ENCODE measurements at regions not wholly inside any gene's neighbourhood (a gene's known extent, or its start where the extent isn't known, plus 50 kb on each side); places are given as distances from the start of the nearest gene placed in this dataset.

DNA sequence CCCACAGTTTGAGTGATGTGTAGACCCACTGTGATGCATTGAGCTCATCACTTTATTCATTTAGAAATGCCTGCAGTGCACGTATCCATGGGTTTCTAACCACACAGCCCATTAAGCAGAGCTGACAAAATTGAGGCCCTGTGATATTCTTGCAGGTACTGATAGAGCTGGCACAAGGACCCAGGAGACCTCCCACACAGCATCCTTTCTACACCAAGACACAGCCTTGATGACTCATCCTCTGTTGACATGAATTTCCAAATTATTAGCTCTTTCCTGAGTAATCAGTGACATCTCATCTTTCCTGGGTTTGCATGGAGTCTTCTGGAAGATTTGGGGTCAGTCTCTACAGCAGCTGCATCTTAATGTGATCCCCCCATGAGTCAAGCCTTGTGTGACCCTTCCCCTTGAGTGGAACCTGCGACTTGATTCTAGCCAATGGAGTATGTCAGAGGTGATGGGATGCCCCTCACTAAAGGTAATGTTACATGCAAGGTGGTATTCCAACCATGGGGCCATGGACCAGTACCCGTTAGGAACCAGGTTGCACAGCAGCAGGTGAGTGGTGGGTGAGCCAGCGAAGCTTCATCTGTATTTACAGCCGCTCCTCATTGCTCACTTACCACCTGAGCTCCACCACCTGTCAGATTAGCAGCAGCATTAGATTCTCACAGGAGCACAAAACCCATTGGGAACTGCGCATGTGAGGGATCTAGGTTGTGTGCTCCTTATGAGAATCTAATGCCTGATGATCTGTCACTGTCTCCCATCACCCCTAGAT lies 181.1 kb upstream of the ARL4C start:
- no peak for DNase-seq (ENCODE audit: low read depth, low spot score)

DNA sequence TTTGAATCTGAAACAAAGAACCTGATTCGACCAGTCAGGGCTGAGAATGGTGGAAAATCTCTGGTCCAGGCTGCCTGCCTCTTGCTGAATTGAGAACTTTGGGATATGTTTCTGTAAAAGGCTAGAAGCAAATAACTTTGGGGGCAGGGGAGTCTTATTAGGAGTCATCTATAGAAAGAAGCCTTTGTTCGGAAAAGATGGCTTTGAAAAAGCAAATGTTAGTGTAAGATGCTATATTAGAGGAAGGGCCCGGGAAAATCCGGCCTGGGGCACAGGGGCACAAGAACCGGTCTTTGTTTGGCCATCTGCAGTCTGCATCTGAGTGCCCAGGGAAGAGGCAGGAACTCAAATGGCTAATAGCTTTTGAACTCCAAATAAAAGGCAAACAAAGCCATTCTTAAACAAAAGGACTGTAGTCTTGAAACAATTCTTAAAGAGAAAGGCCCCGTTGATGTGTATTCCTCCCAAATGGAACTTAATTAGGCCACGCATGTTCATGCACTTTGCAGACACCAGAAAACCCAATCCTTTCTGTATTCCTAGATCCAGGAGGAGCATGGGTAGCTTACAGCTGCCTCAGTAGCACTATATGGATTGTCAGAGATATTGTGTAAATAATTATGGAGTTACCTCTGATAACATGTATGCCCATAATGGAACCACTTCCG lies 180.0 kb upstream of the ARL4C start:
- no peak for DNase-seq (ENCODE audit: low read depth, low spot score)

- DNase-seq (ENCODE audit: low read depth, low spot score): no peak
These were observed 179.4 kb upstream of the ARL4C start for GRCh38 chr2:234676109-234676782.

DNA sequence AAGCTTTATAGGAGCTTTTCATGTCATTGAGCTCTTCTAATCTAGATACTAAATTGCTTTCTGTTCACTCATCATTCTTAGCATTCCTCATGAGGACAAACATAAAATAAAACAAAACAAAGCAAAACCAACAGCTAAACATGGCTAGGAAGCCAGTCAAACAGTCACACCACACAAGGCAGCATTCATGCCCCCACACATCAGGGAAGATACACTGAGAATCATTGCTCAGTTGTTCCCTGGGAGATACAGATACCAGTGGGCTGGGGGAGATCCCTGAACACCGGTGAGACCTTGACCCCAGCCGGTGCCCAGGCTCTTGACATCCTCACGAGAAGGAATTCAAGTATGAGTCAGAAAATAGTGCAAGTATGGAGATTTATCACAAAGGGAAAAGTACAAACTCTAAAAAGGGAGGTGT lies 177.9 kb upstream of the ARL4C start:
- DNase-seq (ENCODE audit: low read depth, low spot score): peak; percentile 40

DNA sequence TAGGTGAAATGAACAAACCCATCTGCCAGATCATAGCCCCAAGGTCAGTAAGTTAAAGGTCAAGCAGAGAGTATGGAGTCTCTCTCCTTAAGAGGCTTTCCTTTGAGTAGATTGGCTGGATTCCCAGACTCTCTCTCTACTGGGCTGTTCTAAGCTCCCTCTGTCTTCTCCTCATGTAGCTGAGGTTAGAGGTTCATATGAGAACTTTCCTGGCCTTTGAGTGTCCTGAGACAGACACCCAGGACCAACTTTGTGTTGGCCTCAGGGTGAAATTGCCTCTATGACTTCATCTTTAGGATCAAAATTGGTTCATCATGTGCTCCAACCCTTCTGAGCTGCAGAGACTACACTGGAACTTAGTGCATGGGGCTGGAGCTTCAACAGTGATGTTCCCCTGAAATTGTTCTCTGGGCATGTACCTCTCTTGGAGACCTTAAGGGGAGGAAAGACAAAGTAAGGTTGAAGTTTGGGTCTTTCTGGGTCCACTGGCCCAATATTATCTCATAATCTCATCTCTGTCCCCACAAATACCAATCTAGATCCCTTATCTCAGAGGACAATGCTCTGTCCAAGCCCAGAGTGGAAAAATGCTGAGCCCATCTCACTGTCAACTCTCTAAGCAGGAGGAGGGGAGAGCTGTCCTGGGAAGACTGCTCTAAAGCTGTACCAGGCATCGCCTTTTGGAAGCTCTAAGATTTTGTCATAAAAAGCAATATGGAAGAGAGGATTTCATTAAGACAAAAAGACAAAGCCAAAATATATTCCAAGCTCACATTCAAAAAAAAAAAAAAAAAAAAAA lies 177.3 kb upstream of the ARL4C start:
- DNase-seq (ENCODE audit: low read depth, low spot score): no peak

DNA sequence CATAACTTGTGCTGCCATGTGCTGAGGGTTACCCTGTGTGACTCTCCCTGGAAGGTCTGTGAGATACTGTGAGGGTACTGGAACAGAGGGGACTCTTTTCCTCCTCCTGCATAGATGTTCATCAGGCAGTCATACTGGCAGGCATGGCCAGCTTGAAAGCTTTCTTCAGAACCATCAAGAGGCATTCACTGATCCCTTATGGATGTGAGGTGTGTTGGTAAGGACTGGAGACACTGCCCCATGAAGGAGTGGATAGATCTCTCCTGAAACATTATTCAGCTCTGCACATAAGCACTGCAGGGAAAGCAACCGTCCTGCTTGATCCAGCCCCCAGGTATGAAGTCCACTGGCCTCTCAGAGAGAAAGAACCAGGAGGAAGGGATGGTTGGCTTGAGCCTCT lies 176.6 kb upstream of the ARL4C start:
- no peak for DNase-seq (ENCODE audit: low read depth, low spot score)

DNA sequence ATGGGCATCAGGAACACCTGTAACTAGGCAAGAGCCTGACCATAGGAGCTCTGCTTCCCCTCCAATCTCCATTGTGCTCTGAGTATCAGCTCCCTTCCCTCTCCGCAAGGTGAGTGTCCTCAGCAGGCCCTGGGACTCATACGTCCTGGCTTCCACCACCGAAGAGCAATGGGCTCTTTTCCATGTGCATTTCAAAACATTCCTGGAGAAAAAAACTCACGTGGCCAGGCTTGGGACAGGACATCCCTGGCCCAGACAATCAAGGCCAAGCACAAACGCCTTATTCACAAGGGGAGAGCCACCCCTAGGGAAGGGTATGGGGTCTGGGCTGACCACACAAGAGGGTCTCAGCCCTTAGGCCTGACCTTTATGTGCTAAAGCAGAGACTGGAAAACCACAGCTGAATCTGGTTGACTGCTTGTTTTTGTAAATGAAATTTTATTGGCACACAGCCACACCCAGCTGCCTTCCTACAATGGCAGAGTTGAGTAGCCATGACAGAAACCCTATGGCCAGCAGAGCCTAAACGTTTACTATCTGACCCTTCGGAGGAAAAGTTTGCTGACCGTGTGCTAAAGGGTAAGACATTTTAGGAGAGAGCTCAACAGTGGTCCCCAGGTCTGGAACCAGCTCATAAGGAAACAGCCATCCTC lies 175.7 kb upstream of the ARL4C start:
- no peak for DNase-seq (ENCODE audit: low read depth, low spot score)

- DNase-seq (ENCODE audit: low read depth, low spot score): no peak
These were observed 174.8 kb upstream of the ARL4C start for GRCh38 chr2:234671716-234672115.

GRCh38 chr2:234671231-234671630 lies 174.3 kb upstream of the ARL4C start:
- DNase-seq (ENCODE audit: low read depth, low spot score): no peak

- DNase-seq (ENCODE audit: low read depth, low spot score): no peak
These were observed 173.9 kb upstream of the ARL4C start for GRCh38 chr2:234670806-234671205.

- no peak for DNase-seq (ENCODE audit: low read depth, low spot score)
These were observed 173.2 kb upstream of the ARL4C start for GRCh38 chr2:234670052-234670451.

DNA sequence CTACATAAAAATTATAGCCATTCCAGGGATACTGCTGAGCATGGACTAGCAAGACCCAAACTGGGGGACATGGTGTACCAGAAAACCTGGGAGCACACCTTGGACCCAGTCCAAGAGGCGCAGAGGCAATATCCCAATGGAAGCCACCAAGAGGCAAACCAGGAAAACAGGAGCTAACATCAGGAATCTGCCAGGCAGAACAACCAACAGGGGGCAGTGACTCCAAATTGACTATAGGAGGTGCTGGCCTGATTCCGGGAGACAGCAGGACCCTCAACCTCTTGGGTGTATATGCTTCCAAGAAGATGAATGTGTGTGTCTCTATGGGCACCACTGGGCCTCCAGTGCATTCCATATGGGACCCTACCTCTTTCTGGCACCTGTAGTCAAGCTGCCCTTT lies 172.7 kb upstream of the ARL4C start:
- DNase-seq (ENCODE audit: low read depth, low spot score): no peak

GRCh38 chr2:234669001-234669400 lies 172.1 kb upstream of the ARL4C start:
- DNase-seq (ENCODE audit: low read depth, low spot score): no peak

- DNase-seq (ENCODE audit: low read depth, low spot score): no peak
These were observed 170.0 kb upstream of the ARL4C start for GRCh38 chr2:234666911-234667310.

GRCh38 chr2:234665304-234665703 lies 168.4 kb upstream of the ARL4C start:
- DNase-seq (ENCODE audit: low read depth, low spot score): no peak

DNA sequence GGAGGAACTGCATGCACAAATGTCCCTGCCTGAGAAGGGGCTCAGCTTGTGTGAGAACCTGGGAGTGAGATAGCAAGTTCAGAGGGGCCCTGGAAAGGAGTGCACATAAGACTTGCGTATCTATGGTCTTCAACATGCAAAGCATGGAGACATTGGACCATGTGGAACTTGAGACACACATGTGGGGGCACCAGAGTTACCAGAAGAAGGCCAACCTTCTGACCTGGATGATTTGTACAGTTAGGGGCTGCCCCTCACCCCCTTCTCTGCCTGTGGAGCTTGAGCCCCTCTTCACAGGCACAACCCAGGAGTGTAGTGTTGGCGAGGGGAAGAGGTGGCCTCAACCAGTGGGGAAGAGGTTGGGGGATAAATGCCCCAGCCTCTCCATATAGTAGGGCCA lies 165.0 kb upstream of the ARL4C start:
- no peak for DNase-seq (ENCODE audit: low read depth, low spot score)

DNA sequence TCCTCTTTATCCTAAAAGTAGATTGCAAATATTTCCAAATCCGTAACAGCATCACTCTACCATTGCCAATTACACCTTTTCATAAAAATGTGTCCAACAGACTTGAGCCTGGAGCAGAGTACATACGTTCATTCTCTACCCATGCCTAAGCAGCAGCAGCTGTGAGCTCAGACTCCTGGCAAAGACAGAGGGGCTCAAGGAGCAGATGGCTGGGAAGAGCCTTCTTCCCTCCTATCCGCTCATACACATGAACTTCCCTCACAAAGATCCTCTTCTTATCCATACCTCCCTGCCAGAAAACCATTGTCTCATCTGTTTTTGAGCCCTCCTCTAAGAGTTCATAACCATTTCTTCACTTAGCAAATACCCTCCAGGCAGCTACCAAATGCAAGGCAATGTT lies 164.3 kb upstream of the ARL4C start:
- DNase-seq (ENCODE audit: low read depth, low spot score): no peak

DNA sequence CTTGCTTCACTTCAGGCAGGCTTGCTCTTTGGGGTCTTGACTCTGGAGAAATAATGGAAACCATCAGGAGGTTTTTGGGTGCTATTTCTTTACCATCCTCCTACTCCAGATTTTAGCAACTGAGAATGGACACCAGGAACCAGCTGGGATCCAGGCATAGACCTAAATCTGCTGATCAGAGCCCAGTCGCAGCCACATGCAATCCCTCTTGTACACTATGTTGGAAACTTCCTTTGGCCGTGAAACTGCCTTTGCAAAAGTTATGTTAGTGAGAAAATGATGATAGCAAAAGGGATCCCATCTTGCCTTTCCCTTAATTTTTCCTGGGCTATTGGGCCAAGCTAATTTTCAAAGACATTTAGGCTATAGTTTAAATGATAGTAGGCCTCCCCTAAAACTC lies 158.8 kb upstream of the ARL4C start:
- no peak for DNase-seq (ENCODE audit: low read depth, low spot score)

- DNase-seq (ENCODE audit: low read depth, low spot score): no peak
These were observed 154.0 kb upstream of the ARL4C start for GRCh38 chr2:234650911-234651310.

- DNase-seq (ENCODE audit: low read depth, low spot score): no peak
These were observed 153.1 kb upstream of the ARL4C start for GRCh38 chr2:234649951-234650350.

GRCh38 chr2:234643407-234643806 lies 146.5 kb upstream of the ARL4C start:
- DNase-seq (ENCODE audit: low read depth, low spot score): no peak
